K562 (cell line): ENCODE measurements at regions not wholly inside any gene's neighbourhood (a gene's known extent, or its start where the extent isn't known, plus 50 kb on each side); places are given as distances from the start of the nearest gene placed in this dataset.

Experiments used
- CTCF ChIP-seq, 3 experiments: IDR thresholded peaks in 2 of 3; conservative IDR thresholded peaks in 1 of 3; 2 replicates each; pipeline ENCODE4 v1.5.1; 2011 to 2012; ENCODE audit warnings: low read length in 3 of 3, mild to moderate bottlenecking in 3 of 3, control low read depth in 2 of 3, improper control_type of control experiment in 1 of 3, inconsistent platforms in 1 of 3, low read depth in 1 of 3, mixed read lengths in 1 of 3, moderate library complexity in 1 of 3; ENCODE audit not compliant: insufficient read depth in 2 of 3
- NKRF ChIP-seq: fragments of 450-650 bp; IDR thresholded peaks from 2 replicates; pipeline ENCODE4 v1.6.1; 2016; ENCODE audit warnings: borderline replicate concordance

GRCh38 chr10:78507510-78508160 lies 474.0 kb downstream of the RPS24 start:
- TF ChIP-seq CTCF (IDR thresholded peaks at IDR 0.05 in 2 of 3, conservative IDR thresholded peaks at IDR 0.05 in 1 of 3; ENCODE audit: insufficient read depth in 2 of 3, low read depth in 1 of 3, low read length in 3 of 3) (no peak), NKRF (no peak)
